ENCODE measurements at regions not wholly inside any gene's neighbourhood (a gene's known extent, or its start where the extent isn't known, plus 50 kb on each side); places are given as distances from the start of the nearest gene placed in this dataset.

GRCh38 chr1:214215583-214215982 is 65.4 kb upstream of the SMYD2 start:
- Histone ChIP-seq H3K27me3 (ENCODE audit: control insufficient read depth, extremely low read depth, insufficient read depth, low read length) (no peaks in the 10 kb centered on the region), H3K4me3 (ENCODE audit: control insufficient read depth in 2 of 3, extremely low read depth in 1 of 3, insufficient read depth in 2 of 3, low read depth in 1 of 3, low read length in 3 of 3) (no peak overlapping the region), H4K20me1 (ENCODE audit: control insufficient read depth, extremely low read depth, insufficient read depth, low read length) (no peaks in the 10 kb centered on the region), H3K79me2 (ENCODE audit: control insufficient read depth, insufficient read depth, low read length) (no peaks in the 10 kb centered on the region), H2AFZ (ENCODE audit: control insufficient read depth, low read length) (no peak overlapping the region), H3K4me1 (ENCODE audit: control insufficient read depth, extremely low read depth, insufficient read depth, low read length) (peaks cover 58% of the 10 kb centered on the region), H3K9me1 (ENCODE audit: control insufficient read depth, extremely low read depth, insufficient read depth, low read length) (no peaks in the 10 kb centered on the region), H3K9me3 (ENCODE audit: control insufficient read depth, low read depth, low read length) (no peaks in the 10 kb centered on the region), H3K36me3 (ENCODE audit: control insufficient read depth in 2 of 2, extremely low read depth in 1 of 2, insufficient read depth in 2 of 2, low read length in 2 of 2) (no peaks in the 10 kb centered on the region), H3K27ac (ENCODE audit: control insufficient read depth, insufficient read depth, low read length) (no peak overlapping the region), H3K9ac (ENCODE audit: control insufficient read depth, extremely low read depth, insufficient read depth, low read length) (no peak overlapping the region), H3K4me2 (ENCODE audit: control insufficient read depth, extremely low read depth, insufficient read depth, low read depth, low read length) (no peak overlapping the region)
- no peak for DNase-seq (ENCODE audit: low read depth, low spot score)
- peak; percentile 60 for FAIRE-seq
- dilution Hi-C loops (cut with MboI; ENCODE audit: extremely low pct_ligation_motif_present, low sequenced_read_pairs), result no loop called here
- TF ChIP-seq CTCF (optimal IDR thresholded peaks at IDR 0.05 in 1 of 3, IDR thresholded peaks at IDR 0.05 in 1 of 3, conservative IDR thresholded peaks at IDR 0.05 in 1 of 3; ENCODE audit: extremely low read depth in 1 of 3, insufficient read depth in 2 of 3, low read length in 3 of 3) (no peak), EZH2 (IDR thresholded peaks at IDR 0.05; ENCODE audit: low read length) (no peak)

GRCh38 chr1:214216021-214216420 is 64.9 kb upstream of the SMYD2 start:
- dilution Hi-C loops (cut with MboI; ENCODE audit: extremely low pct_ligation_motif_present, low sequenced_read_pairs), result no loop called here
- Histone ChIP-seq H3K36me3 (ENCODE audit: control insufficient read depth in 2 of 2, extremely low read depth in 1 of 2, insufficient read depth in 2 of 2, low read length in 2 of 2) (no peaks in the 10 kb centered on the region), H2AFZ (ENCODE audit: control insufficient read depth, low read length) (peak overlapping the region; percentile 41), H3K27me3 (ENCODE audit: control insufficient read depth, extremely low read depth, insufficient read depth, low read length) (no peaks in the 10 kb centered on the region), H3K4me3 (ENCODE audit: control insufficient read depth in 2 of 3, extremely low read depth in 1 of 3, insufficient read depth in 2 of 3, low read depth in 1 of 3, low read length in 3 of 3) (no peak overlapping the region), H3K9me1 (ENCODE audit: control insufficient read depth, extremely low read depth, insufficient read depth, low read length) (no peaks in the 10 kb centered on the region), H3K79me2 (ENCODE audit: control insufficient read depth, insufficient read depth, low read length) (no peaks in the 10 kb centered on the region), H3K4me1 (ENCODE audit: control insufficient read depth, extremely low read depth, insufficient read depth, low read length) (peaks cover 58% of the 10 kb centered on the region), H4K20me1 (ENCODE audit: control insufficient read depth, extremely low read depth, insufficient read depth, low read length) (no peaks in the 10 kb centered on the region), H3K4me2 (ENCODE audit: control insufficient read depth, extremely low read depth, insufficient read depth, low read depth, low read length) (peak overlapping the region; percentile 35), H3K27ac (ENCODE audit: control insufficient read depth, insufficient read depth, low read length) (peak overlapping the region; percentile 24), H3K9me3 (ENCODE audit: control insufficient read depth, low read depth, low read length) (no peaks in the 10 kb centered on the region), H3K9ac (ENCODE audit: control insufficient read depth, extremely low read depth, insufficient read depth, low read length) (no peak overlapping the region)
- no peak for DNase-seq (ENCODE audit: low read depth, low spot score)
- FAIRE-seq, result no peak
- TF ChIP-seq CTCF (optimal IDR thresholded peaks at IDR 0.05 in 1 of 3, IDR thresholded peaks at IDR 0.05 in 1 of 3, conservative IDR thresholded peaks at IDR 0.05 in 1 of 3; ENCODE audit: extremely low read depth in 1 of 3, insufficient read depth in 2 of 3, low read length in 3 of 3) (no peak), EZH2 (IDR thresholded peaks at IDR 0.05; ENCODE audit: low read length) (no peak)

Data from keratinocyte (primary cell).